ENCODE measurements at regions not wholly inside any gene's neighbourhood (a gene's known extent, or its start where the extent isn't known, plus 50 kb on each side); places are given as distances from the start of the nearest gene placed in this dataset.

DNA sequence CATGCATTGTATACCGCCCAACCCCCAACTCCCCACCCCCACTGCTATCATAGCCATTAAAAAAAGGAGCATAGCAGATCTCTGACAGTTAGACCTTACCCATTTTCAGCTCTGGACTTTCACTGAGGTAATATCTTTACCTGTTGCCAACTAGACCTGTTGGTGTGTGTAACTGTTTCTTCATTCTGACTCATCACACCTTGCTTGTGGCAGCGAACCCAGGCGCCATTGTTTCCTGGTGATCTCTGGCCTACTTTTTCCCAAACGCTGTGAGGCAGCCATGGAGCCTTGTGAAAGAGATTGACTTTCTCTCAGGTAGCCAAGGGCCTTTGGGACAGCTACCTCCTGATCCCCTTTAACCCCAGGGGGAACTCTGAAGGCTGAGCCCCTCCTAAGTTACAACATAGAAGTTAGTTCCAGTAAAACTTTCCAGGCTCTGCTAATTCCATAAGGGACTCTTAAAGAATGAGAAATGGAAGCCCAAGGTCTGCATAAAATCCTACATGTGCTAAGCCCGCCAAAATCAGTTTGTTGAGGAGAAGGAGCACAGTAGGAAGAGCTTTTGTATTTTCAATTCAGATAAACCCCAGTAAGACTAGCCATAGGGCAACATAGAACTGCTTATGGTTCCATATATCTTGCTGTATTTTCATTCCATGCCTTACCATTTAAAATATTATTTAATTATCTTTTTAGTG, 196.1 kb upstream of the CAMK1G start:
- TF ChIP-seq CTCF (IDR thresholded peaks at IDR 0.05) (no peak), POLR2A (IDR thresholded peaks at IDR 0.05) (no peak)

Data from lower leg skin (tissue), 3 donors.